ENCODE measurements at regions not wholly inside any gene's neighbourhood (a gene's known extent, or its start where the extent isn't known, plus 50 kb on each side); places are given as distances from the start of the nearest gene placed in this dataset.

- intact Hi-C loops (cut with DNase I) = no loop called here
- H3K4me1 ChIP-seq (replicated peaks) = no peaks in the 10 kb centered on the region
- no peaks in the 10 kb centered on the region for H3K9me3 ChIP-seq
- no peaks in the 10 kb centered on the region for H3K36me3 ChIP-seq
- no peak for TF ChIP-seq POLR2A (IDR thresholded peaks at IDR 0.05)
- no peak for TF ChIP-seq CTCF (IDR thresholded peaks at IDR 0.05)
- TF ChIP-seq POLR2AphosphoS5 (IDR thresholded peaks at IDR 0.05) = no peak
- H3K27ac ChIP-seq = no peak overlapping the region
- H3K27me3 ChIP-seq (replicated peaks; ENCODE audit: insufficient read depth) = no peaks in the 10 kb centered on the region
- H3K4me3 ChIP-seq = no peak overlapping the region
- DNase-seq (ENCODE audit: low spot score) = no peak
Measured at GRCh38 chr6:68333442-68333841, 301.6 kb upstream of the ADGRB3 start.

- H3K27me3 ChIP-seq (replicated peaks; ENCODE audit: insufficient read depth) = no peaks in the 10 kb centered on the region
- TF ChIP-seq POLR2A (IDR thresholded peaks at IDR 0.05) (no peak), POLR2AphosphoS5 (IDR thresholded peaks at IDR 0.05) (no peak), CTCF (IDR thresholded peaks at IDR 0.05) (no peak)
- no peaks in the 10 kb centered on the region for H3K36me3 ChIP-seq
- no peak for DNase-seq (ENCODE audit: low spot score)
- no peaks in the 10 kb centered on the region for H3K4me1 ChIP-seq (replicated peaks)
- intact Hi-C loops (cut with DNase I) = no loop called here
- H3K27ac ChIP-seq = no peak overlapping the region
- 86% methylated on average over 2 of the region's 2 CpGs for WGBS
- no peak overlapping the region for H3K4me3 ChIP-seq
- H3K9me3 ChIP-seq = no peaks in the 10 kb centered on the region
Measured at GRCh38 chr6:68328156-68328555, 306.9 kb upstream of the ADGRB3 start.

GRCh38 chr6:68326762-68327161, 308.3 kb upstream of the ADGRB3 start:
- no peak for TF ChIP-seq CTCF (IDR thresholded peaks at IDR 0.05)
- TF ChIP-seq POLR2AphosphoS5 (IDR thresholded peaks at IDR 0.05) = no peak
- TF ChIP-seq POLR2A (IDR thresholded peaks at IDR 0.05) = no peak
- intact Hi-C loops (cut with DNase I) = no loop called here
- Histone ChIP-seq H3K27ac (no peak overlapping the region), H3K27me3 (replicated peaks; ENCODE audit: insufficient read depth) (no peaks in the 10 kb centered on the region), H3K4me1 (replicated peaks) (no peaks in the 10 kb centered on the region), H3K9me3 (no peaks in the 10 kb centered on the region), H3K4me3 (no peak overlapping the region), H3K36me3 (no peaks in the 10 kb centered on the region)
- no peak for DNase-seq (ENCODE audit: low spot score)
- 61% methylated on average over 4 of the region's 4 CpGs for WGBS

GRCh38 chr6:68317366-68317765, 317.7 kb upstream of the ADGRB3 start:
- Histone ChIP-seq H3K9me3 (no peaks in the 10 kb centered on the region), H3K4me1 (replicated peaks) (no peaks in the 10 kb centered on the region), H3K27me3 (replicated peaks; ENCODE audit: insufficient read depth) (no peaks in the 10 kb centered on the region), H3K27ac (no peak overlapping the region), H3K4me3 (no peak overlapping the region), H3K36me3 (no peaks in the 10 kb centered on the region)
- no peak for TF ChIP-seq CTCF (IDR thresholded peaks at IDR 0.05)
- TF ChIP-seq POLR2AphosphoS5 (IDR thresholded peaks at IDR 0.05) = no peak
- no peak for TF ChIP-seq POLR2A (IDR thresholded peaks at IDR 0.05)
- DNase-seq (ENCODE audit: low spot score) = no peak
- WGBS = 36% methylated on average over 2 of the region's 2 CpGs
- intact Hi-C loops (cut with DNase I) = no loop called here

- no peak for DNase-seq (ENCODE audit: low spot score)
- intact Hi-C loops (cut with DNase I) = no loop called here
- TF ChIP-seq CTCF (IDR thresholded peaks at IDR 0.05) (no peak), POLR2AphosphoS5 (IDR thresholded peaks at IDR 0.05) (no peak), POLR2A (IDR thresholded peaks at IDR 0.05) (no peak)
- no peaks in the 10 kb centered on the region for H3K4me1 ChIP-seq (replicated peaks)
- no peaks in the 10 kb centered on the region for H3K9me3 ChIP-seq
- H3K27ac ChIP-seq = no peak overlapping the region
- no peaks in the 10 kb centered on the region for H3K36me3 ChIP-seq
- H3K4me3 ChIP-seq = no peak overlapping the region
- no peaks in the 10 kb centered on the region for H3K27me3 ChIP-seq (replicated peaks; ENCODE audit: insufficient read depth)
- 52% methylated on average over 1 of the region's 1 CpG for WGBS
Measured at GRCh38 chr6:68313911-68314310, 321.2 kb upstream of the ADGRB3 start.

All from prostate gland (tissue), 2 donors.